ENCODE measurements at regions not wholly inside any gene's neighbourhood (a gene's known extent, or its start where the extent isn't known, plus 50 kb on each side); places are given as distances from the start of the nearest gene placed in this dataset.

DNA sequence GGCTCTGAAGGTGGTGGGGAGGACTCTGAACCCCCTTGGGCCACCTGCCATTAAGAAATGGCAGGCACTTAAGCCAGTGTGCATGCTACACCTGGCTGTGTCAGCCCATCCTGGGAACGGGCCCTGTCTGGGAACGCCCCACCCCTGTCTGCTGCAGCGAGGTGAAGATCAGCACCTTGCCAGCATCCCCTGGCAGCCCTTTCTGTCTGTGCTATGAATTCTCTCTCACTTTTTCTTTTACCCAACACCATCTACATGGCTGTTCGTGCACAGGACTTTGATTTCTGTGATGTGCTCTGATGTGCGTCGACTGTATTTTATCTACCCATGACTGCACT is 452.9 kb upstream of the B3GAT1 start:
- Histone ChIP-seq H3K36me3 (no peaks in the 10 kb centered on the region), H3K4me1 (peaks cover 0 to 4% (median 0%) of the 10 kb centered on the region in 12 donors), H3K27ac (no peak overlapping the region), H3K4me3 (no peak overlapping the region), H3K27me3 (peaks cover 0 to 11% (median 0%) of the 10 kb centered on the region in 9 donors), H3K9me3 (no peaks in the 10 kb centered on the region)
- whole genome bisulfite sequencing, 4 donors = 83 to 90% (median 88%) methylated on average over 6 of the region's 6 CpGs
- no peak for DNase-seq
- intact Hi-C loops (cut with DNase I) = no loop called here
- TF ChIP-seq POLR2A (IDR thresholded peaks at IDR 0.05) = no peak
- TF ChIP-seq, protein P1, sequence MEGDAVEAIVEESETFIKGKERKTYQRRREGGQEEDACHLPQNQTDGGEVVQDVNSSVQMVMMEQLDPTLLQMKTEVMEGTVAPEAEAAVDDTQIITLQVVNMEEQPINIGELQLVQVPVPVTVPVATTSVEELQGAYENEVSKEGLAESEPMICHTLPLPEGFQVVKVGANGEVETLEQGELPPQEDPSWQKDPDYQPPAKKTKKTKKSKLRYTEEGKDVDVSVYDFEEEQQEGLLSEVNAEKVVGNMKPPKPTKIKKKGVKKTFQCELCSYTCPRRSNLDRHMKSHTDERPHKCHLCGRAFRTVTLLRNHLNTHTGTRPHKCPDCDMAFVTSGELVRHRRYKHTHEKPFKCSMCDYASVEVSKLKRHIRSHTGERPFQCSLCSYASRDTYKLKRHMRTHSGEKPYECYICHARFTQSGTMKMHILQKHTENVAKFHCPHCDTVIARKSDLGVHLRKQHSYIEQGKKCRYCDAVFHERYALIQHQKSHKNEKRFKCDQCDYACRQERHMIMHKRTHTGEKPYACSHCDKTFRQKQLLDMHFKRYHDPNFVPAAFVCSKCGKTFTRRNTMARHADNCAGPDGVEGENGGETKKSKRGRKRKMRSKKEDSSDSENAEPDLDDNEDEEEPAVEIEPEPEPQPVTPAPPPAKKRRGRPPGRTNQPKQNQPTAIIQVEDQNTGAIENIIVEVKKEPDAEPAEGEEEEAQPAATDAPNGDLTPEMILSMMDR (IDR thresholded peaks at IDR 0.05) = no peak
- no peak for ATAC-seq

DNA sequence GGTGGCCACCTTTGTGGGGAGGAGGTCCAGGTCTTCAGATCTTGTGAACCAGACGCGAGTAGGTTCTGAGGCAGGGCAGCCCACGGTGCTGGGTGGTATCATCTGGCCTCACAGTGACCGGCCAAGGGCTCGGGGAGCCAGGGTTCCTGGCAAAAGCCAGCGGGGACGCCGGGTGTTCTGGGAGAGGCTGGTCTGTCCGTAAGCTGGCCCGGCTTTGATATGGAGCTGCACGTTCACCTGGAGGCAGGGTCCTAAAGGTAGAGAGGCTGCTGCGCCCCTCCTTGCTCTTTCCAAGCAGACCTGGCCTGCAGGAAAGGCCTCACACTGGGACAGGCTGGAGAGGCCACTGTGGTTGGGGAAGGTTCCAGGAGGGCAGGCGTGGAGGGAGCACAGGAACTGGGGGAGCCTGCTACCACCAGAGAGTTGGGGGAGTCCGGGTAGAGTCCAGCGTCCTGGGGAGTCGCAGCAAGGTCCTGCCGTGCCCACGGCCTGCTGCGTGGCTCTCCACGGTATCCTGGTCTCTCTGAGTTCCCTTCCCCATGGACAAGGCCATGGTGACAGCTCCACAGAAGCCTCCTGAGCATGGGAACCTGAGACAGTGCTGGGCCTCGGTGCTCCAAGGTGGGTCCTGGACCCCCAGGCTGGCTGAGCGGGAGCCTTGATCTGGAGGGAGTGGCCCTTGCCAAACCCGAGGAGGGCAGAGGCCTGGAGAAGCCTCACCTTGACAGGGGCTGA is 452.4 kb upstream of the B3GAT1 start:
- Histone ChIP-seq H3K9me3 (no peaks in the 10 kb centered on the region), H3K4me3 (no peak overlapping the region), H3K27ac (no peak overlapping the region), H3K4me1 (peaks cover 0 to 4% (median 0%) of the 10 kb centered on the region in 12 donors), H3K36me3 (no peaks in the 10 kb centered on the region), H3K27me3 (peaks cover 0 to 11% (median 0%) of the 10 kb centered on the region in 9 donors)
- intact Hi-C loops (cut with DNase I) = no loop called here
- DNase-seq (no peak), ATAC-seq (peak in 1 of 4 donors; percentile 10)
- TF ChIP-seq POLR2A (IDR thresholded peaks at IDR 0.05) = no peak
- TF ChIP-seq, protein P1 (IDR thresholded peaks at IDR 0.05) = no peak
- 81 to 83% (median 83%) methylated on average over 19 to 23 of the region's 23 CpGs for WGBS, 4 donors

DNA sequence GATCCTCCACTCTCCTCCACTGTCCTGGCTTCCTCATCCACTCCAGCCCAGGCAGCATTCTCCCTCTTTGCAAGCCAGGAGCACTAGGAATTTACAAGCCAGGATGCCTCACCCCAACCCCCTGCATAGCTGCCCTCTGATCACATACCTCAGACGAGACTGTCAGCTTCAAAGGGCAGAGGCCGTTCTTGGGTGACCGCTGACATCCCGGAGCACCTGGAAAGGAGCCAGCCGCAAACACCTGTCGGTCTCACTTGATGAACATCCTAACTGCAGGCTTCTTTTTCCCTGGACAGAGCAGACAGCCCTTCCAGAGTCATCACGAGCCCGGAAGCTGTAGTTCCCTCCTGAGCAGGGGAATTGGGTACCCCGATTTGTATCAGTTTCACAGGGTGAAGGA is 451.3 kb upstream of the B3GAT1 start:
- no peak for ATAC-seq
- H3K4me3 ChIP-seq = no peak overlapping the region
- H3K36me3 ChIP-seq = no peaks in the 10 kb centered on the region
- intact Hi-C loops (cut with DNase I) = no loop called here
- no peaks in the 10 kb centered on the region for H3K9me3 ChIP-seq
- 45 to 65% (median 63%) methylated on average over 3 to 9 of the region's 9 CpGs for WGBS, 4 donors
- no peak for DNase-seq
- H3K4me1 ChIP-seq = no peaks in the 10 kb centered on the region
- no peak overlapping the region for H3K27ac ChIP-seq
- TF ChIP-seq, protein P1 (IDR thresholded peaks at IDR 0.05) = no peak
- no peak for TF ChIP-seq POLR2A (IDR thresholded peaks at IDR 0.05)
- peaks cover 0 to 11% (median 0%) of the 10 kb centered on the region in 9 donors for H3K27me3 ChIP-seq

DNA sequence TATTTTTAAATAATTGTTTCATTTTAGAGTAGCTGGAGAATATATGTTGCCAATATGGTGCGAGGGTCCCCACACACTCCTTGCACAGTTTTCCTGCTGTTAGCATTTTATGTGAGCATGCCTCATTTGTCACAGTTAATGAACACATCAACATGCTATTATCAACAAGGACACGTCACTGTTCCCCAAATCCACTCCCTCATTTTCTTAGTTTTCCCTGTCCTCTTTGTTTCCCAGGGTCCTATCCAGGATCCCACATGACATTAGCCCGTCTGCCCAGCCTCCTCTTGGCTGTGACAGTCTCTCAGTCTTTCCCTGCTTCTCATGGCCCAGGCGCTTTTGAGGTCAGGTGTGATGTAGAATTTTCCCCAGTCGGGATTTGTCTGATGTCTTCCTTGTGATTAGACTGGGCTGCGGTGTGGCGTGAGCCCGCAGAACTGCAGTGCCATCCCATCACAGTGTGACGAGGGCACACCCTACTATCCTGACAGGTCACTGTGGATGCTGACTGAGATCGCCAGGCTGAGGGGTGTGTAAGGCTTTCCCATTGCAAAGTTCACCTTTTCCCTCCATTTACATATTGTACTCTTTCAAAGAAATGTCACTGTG is 450.6 kb upstream of the B3GAT1 start:
- 60 to 69% (median 66%) methylated on average over 9 to 10 of the region's 10 CpGs for WGBS, 4 donors
- Histone ChIP-seq H3K27ac (no peak overlapping the region), H3K4me3 (no peak overlapping the region), H3K36me3 (no peaks in the 10 kb centered on the region), H3K4me1 (no peaks in the 10 kb centered on the region), H3K27me3 (peaks cover 0 to 11% (median 0%) of the 10 kb centered on the region in 9 donors), H3K9me3 (no peaks in the 10 kb centered on the region)
- intact Hi-C loops (cut with DNase I) = no loop called here
- DNase-seq = no peak
- TF ChIP-seq, protein P1 (IDR thresholded peaks at IDR 0.05) = no peak
- TF ChIP-seq POLR2A (IDR thresholded peaks at IDR 0.05) = no peak
- peak in 1 of 4 donors; percentile 28 for ATAC-seq

Data from heart left ventricle (tissue), 16 donors.